ENCODE measurements at regions not wholly inside any gene's neighbourhood (a gene's known extent, or its start where the extent isn't known, plus 50 kb on each side); places are given as distances from the start of the nearest gene placed in this dataset.
A peak's percentile ranks its signal among the peaks of the same experiment; 100 is the strongest.

DNA sequence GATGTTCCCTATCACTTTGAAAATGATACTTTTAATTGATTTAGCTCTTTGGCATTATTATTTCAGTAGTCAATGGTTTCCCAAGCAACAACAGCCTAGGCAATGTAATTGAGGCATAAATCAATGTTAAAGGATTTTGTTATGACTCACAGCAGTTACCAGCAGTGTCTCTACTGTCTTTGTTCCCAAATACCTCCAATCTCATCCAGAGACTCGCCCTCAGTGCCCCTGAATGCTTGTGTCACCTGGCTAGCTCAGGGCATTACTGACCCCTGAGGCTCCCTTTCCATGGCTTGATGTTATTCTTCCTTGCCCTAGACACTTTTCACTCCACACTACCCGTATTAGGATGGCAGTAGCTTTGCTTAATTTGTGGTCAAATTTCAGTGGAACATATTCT lies 227.2 kb downstream of the SQOR start:
- no peak for DNase-seq (ENCODE audit: low read depth)
- TF ChIP-seq, protein P1, sequence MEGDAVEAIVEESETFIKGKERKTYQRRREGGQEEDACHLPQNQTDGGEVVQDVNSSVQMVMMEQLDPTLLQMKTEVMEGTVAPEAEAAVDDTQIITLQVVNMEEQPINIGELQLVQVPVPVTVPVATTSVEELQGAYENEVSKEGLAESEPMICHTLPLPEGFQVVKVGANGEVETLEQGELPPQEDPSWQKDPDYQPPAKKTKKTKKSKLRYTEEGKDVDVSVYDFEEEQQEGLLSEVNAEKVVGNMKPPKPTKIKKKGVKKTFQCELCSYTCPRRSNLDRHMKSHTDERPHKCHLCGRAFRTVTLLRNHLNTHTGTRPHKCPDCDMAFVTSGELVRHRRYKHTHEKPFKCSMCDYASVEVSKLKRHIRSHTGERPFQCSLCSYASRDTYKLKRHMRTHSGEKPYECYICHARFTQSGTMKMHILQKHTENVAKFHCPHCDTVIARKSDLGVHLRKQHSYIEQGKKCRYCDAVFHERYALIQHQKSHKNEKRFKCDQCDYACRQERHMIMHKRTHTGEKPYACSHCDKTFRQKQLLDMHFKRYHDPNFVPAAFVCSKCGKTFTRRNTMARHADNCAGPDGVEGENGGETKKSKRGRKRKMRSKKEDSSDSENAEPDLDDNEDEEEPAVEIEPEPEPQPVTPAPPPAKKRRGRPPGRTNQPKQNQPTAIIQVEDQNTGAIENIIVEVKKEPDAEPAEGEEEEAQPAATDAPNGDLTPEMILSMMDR (IDR thresholded peaks at IDR 0.05; ENCODE audit: low read depth, low read length), result no peak
- TF ChIP-seq, protein P2, sequence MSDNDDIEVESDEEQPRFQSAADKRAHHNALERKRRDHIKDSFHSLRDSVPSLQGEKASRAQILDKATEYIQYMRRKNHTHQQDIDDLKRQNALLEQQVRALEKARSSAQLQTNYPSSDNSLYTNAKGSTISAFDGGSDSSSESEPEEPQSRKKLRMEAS (IDR thresholded peaks at IDR 0.05; ENCODE audit: low read depth, low read length), result no peak
- TF ChIP-seq MYC (IDR thresholded peaks at IDR 0.05; ENCODE audit: low read depth, low read length) (no peak), POLR2A (IDR thresholded peaks at IDR 0.05; ENCODE audit: extremely low read depth, insufficient read length) (no peak)
- no peak overlapping the region for H3K4me3 ChIP-seq (ENCODE audit: low read depth, low read length)

DNA sequence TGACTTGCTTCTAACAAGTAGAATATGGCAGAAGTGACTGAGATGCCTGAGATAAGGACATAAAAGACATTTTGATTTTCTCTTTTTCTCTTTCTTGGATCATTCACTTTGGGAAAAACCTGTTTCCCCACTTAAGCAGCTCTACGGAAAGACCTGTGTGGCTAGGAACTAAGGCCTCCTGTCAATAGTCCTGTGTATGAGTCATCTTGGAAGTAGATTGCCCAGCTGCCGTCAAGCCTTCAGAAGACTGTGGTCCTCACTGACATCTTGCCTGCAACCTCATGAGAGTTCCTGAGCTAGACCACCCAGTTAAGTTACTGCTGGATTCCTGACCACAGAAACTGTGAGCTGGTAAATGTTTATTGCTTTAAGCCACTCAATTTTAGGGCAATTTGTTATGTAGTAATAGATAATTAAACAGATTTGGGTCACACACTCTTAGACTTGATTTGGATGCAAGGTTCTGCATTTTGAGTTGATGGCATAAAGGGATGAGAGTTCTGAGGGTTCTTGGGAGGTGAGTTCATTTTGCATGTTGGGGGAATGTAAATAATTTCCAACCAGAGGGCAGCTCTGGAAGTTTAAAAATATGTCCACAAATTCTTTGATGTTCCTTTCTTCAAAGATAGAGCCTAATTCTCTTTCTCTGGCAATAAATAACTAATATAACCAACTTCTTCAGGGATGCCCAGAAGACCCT lies 229.2 kb downstream of the SQOR start:
- no peak overlapping the region for H3K4me3 ChIP-seq (ENCODE audit: low read depth, low read length)
- TF ChIP-seq MYC (IDR thresholded peaks at IDR 0.05; ENCODE audit: low read depth, low read length), result no peak
- TF ChIP-seq, protein P2 (IDR thresholded peaks at IDR 0.05; ENCODE audit: low read depth, low read length), result no peak
- TF ChIP-seq, protein P1 (IDR thresholded peaks at IDR 0.05; ENCODE audit: low read depth, low read length), result no peak
- no peak for TF ChIP-seq POLR2A (IDR thresholded peaks at IDR 0.05; ENCODE audit: extremely low read depth, insufficient read length)
- no peak for DNase-seq (ENCODE audit: low read depth)

DNA sequence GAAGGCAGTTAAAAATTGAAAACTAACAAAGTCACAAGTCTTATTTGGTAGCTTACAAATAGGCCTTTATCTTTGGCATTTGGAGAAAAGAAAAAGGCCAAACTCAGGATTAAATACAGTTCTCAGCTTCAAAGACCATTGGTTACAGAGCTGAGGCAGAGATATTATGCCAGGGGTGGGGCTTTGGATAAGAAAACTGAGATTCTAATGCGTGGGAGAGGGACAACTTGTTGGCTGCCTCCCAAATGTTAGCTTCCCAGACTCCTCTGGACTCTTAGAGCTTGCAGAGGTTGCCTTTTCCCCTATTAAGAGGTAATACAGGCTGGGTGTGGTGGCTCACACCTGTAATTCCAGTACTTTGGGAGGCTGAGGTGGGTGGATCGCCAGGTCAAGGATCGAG lies 231.8 kb downstream of the SQOR start:
- no peak for DNase-seq (ENCODE audit: low read depth)
- H3K4me3 ChIP-seq (ENCODE audit: low read depth, low read length), result no peak overlapping the region
- TF ChIP-seq, protein P2 (IDR thresholded peaks at IDR 0.05; ENCODE audit: low read depth, low read length), result no peak
- TF ChIP-seq, protein P1 (IDR thresholded peaks at IDR 0.05; ENCODE audit: low read depth, low read length), result no peak
- no peak for TF ChIP-seq MYC (IDR thresholded peaks at IDR 0.05; ENCODE audit: low read depth, low read length)
- TF ChIP-seq POLR2A (IDR thresholded peaks at IDR 0.05; ENCODE audit: extremely low read depth, insufficient read length), result no peak

DNA sequence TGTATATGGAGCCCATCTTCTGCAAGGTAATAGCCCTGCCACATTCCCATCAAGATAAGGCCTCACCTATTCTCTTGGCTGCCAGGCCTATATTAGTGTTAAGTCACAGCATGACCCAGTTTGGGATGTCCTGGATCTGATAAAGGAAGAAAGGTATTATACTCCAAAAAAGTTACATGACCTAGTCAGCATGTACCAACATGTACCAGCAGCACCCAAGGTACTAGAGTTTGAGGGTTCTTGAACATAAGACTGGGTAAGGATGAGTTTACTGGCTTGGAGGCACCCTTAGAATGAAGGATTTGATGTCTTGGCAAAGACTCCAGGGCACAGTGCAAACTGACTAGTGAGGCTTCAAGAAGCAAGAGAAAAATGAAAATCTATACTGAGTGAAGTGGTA lies 232.5 kb downstream of the SQOR start:
- TF ChIP-seq MYC (IDR thresholded peaks at IDR 0.05; ENCODE audit: low read depth, low read length) (no peak), POLR2A (IDR thresholded peaks at IDR 0.05; ENCODE audit: extremely low read depth, insufficient read length) (no peak)
- TF ChIP-seq, protein P1 (IDR thresholded peaks at IDR 0.05; ENCODE audit: low read depth, low read length), result no peak
- TF ChIP-seq, protein P2 (IDR thresholded peaks at IDR 0.05; ENCODE audit: low read depth, low read length), result no peak
- H3K4me3 ChIP-seq (ENCODE audit: low read depth, low read length), result no peak overlapping the region
- DNase-seq (ENCODE audit: low read depth), result no peak

DNA sequence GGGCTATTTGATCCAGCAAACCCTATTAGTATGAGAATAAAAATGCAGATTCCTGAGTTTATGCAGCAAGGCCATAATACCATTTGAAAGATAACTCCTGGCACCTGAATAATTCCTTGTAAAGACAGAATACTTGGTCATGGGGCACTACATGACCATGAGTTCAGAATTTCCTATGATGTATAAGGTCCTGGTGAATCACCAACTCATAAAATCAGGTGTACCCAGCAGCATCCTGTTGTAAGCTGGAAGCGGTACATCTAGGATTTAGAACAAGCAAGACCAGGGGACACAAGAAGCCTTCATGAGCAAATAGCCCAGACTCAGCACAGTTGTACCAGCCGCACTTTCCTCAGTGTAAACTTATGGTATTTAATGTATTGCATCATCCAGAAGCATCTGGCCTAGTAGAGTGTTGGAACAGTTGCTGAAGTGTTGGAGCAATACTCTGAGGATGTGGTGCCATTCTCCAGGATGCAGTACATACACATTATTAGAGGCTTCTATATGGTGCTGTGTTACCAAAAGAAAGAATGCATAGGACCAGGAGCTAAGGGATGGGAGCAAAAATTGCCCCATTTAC lies 233.4 kb downstream of the SQOR start:
- TF ChIP-seq, protein P2 (IDR thresholded peaks at IDR 0.05; ENCODE audit: low read depth, low read length), result no peak
- TF ChIP-seq MYC (IDR thresholded peaks at IDR 0.05; ENCODE audit: low read depth, low read length) (no peak), POLR2A (IDR thresholded peaks at IDR 0.05; ENCODE audit: extremely low read depth, insufficient read length) (no peak)
- TF ChIP-seq, protein P1 (IDR thresholded peaks at IDR 0.05; ENCODE audit: low read depth, low read length), result no peak
- peak; percentile 21 for DNase-seq (ENCODE audit: low read depth)
- H3K4me3 ChIP-seq (ENCODE audit: low read depth, low read length), result no peak overlapping the region
